Vagina (tissue), 2 donors: ENCODE measurements at regions not wholly inside any gene's neighbourhood (a gene's known extent, or its start where the extent isn't known, plus 50 kb on each side); places are given as distances from the start of the nearest gene placed in this dataset.

Source experiments
- CTCF ChIP-seq, 3 experiments: fragments of 450-650 bp in 2 of 3; fragments of 200-600 bp in 1 of 3; sonication (generic) in 1 of 3; IDR thresholded peaks; one replicate each; pipeline ENCODE4 v1.5.1; 2017 to 2019; ENCODE audit warnings: antibody characterized with exemption in 3 of 3, mild to moderate bottlenecking in 2 of 3, moderate library complexity in 2 of 3
- POLR2A ChIP-seq, 2 donors: fragments of 450-650 bp; IDR thresholded peaks; one replicate each; pipeline ENCODE4 v1.6.1; 2017; ENCODE audit warnings: antibody characterized with exemption in 2 of 2, mild to moderate bottlenecking in 2 of 2, moderate library complexity in 2 of 2

GRCh38 chr12:82578725-82579124, 108.0 kb upstream of the TMTC2 start:
- no peak for TF ChIP-seq CTCF (IDR thresholded peaks at IDR 0.05)
- no peak for TF ChIP-seq POLR2A (IDR thresholded peaks at IDR 0.05)
